ENCODE measurements at regions not wholly inside any gene's neighbourhood (a gene's known extent, or its start where the extent isn't known, plus 50 kb on each side); places are given as distances from the start of the nearest gene placed in this dataset.

GRCh38 chr3:189013224-189013888, 158.4 kb upstream of the TPRG1 start:
- TF ChIP-seq POLR2A (IDR thresholded peaks at IDR 0.05; ENCODE audit: low read depth, low read length): no peak
- no peak for TF ChIP-seq POLR2AphosphoS5 (IDR thresholded peaks at IDR 0.05; ENCODE audit: low read depth, low read length)

All from GM12892 (cell line).